ENCODE measurements at regions not wholly inside any gene's neighbourhood (a gene's known extent, or its start where the extent isn't known, plus 50 kb on each side); places are given as distances from the start of the nearest gene placed in this dataset.
"Not testable (repeated sequence)": the region's sequence is repeated elsewhere in the genome, so short reads cannot be mapped to it uniquely, and the experiment has no call there.

- peak; percentile 41; the same call in 1 of the 2 replicates for TF ChIP-seq PHF8 (conservative IDR thresholded peaks at IDR 0.05; ENCODE audit: low read depth, low read length)
- CTCF ChIA-PET (ENCODE audit: partially characterized antibody); H3K4ac ChIP-seq (replicated peaks; ENCODE audit: insufficient read length, low read depth, low read length); H3K79me1 ChIP-seq (ENCODE audit: low read depth, low read length); H3K18ac ChIP-seq (ENCODE audit: extremely low read depth, low read length); H3K23ac ChIP-seq (ENCODE audit: insufficient read length); H2AK5ac ChIP-seq (ENCODE audit: low read depth, low read length); H3K79me2 ChIP-seq (ENCODE audit: control insufficient read depth in 1 of 2, insufficient read depth in 2 of 2, low read length in 2 of 2); H3K9me3 ChIP-seq (ENCODE audit: insufficient read depth in 2 of 2, low read depth in 1 of 2, low read length in 1 of 2); H4K91ac ChIP-seq (replicated peaks; ENCODE audit: insufficient read length, low read length); H2BK15ac ChIP-seq (ENCODE audit: low read length); H4K20me1 ChIP-seq (replicated peaks in 1 of 2; ENCODE audit: control insufficient read depth in 1 of 2, insufficient read depth in 2 of 2, low read length in 2 of 2); H3K23me2 ChIP-seq (ENCODE audit: low read depth, low read length); FAIRE-seq; H3K27me3 ChIP-seq (replicated peaks in 1 of 4; ENCODE audit: control insufficient read depth in 3 of 4, extremely low read depth in 1 of 4, insufficient read depth in 3 of 4, low read length in 3 of 4); H3K4me1 ChIP-seq (replicated peaks in 1 of 4; ENCODE audit: control insufficient read depth in 3 of 4, insufficient read depth in 4 of 4, low read length in 3 of 4); H3K56ac ChIP-seq (replicated peaks; ENCODE audit: insufficient read length, low read depth, low read length); H3K36me3 ChIP-seq (ENCODE audit: control insufficient read depth in 2 of 4, insufficient read depth in 4 of 4, low read length in 3 of 4); H2BK120ac ChIP-seq (replicated peaks; ENCODE audit: low read depth, low read length); H3K14ac ChIP-seq (ENCODE audit: insufficient read length); H2BK20ac ChIP-seq (ENCODE audit: low read length): not testable (repeated sequence)
- Histone ChIP-seq H2BK5ac (ENCODE audit: low read depth, low read length) (peak overlapping the region; percentile 66; the same call in 1 of the 2 replicates), H4K8ac (ENCODE audit: extremely low read depth, insufficient read depth, low read length) (peak overlapping the region; percentile 85; the same call in 1 of the 2 replicates), H3K4me2 (ENCODE audit: insufficient read depth in 1 of 2, low read depth in 2 of 2, low read length in 2 of 2) (peak overlapping the region; percentile 55 to 77), H4K5ac (ENCODE audit: insufficient read length, low read depth, low read length) (peak overlapping the region; percentile 76), H2AFZ (ENCODE audit: low read length) (peak overlapping the region; percentile 62; the same call in 1 of the 2 replicates), H2BK12ac (ENCODE audit: low read depth, low read length) (0 out of 2 replicates have a peak overlapping the region, but pooled peaks have one; percentile 27), H3K9ac (replicated peaks in 1 of 4; ENCODE audit: extremely low read depth in 1 of 4, low read depth in 3 of 4, low read length in 3 of 4) (peak overlapping the region in 3 of 4 experiments; percentile 43 to 70 (median 52); a peak in 6 of 7 replicates), H3K27ac (ENCODE audit: low read depth, low read length) (peak overlapping the region; percentile 75), H3K4me3 (ENCODE audit: extremely low read depth in 1 of 4, insufficient read depth in 2 of 4, low read depth in 3 of 4, low read length in 4 of 4) (peak overlapping the region; percentile 33 to 81 (median 46))
- 69% methylated on average over 25 of the region's 25 CpGs; no CpG with 5 or more reads in 1 of the 2 experiments for WGBS, 2 experiments (ENCODE audit: extremely low coverage in 1 of 2, insufficient coverage in 1 of 2, insufficient read length in 1 of 2, insufficient replicate concordance in 2 of 2, low coverage in 1 of 2, low lambda C conversion rate in 2 of 2, missing lambda C conversion rate in 1 of 2)
- POLR2A ChIA-PET (ENCODE audit: partially characterized antibody): interaction anchor here (0.7 to 1.4 kb wide), 2 partner anchors 14 to 20 kb away, joined by 3 to 4 read pairs; no protein-coding TSS in a partner anchor
- DNase-seq (ENCODE audit: low read depth in 1 of 2, low spot score in 2 of 2): peak in 1 of 2 experiments; percentile 66
Observed at GRCh38 chr5:90208323-90208722, 201.2 kb downstream of the CETN3 start.
